Right ventricle myocardium superior (tissue), 1 donor: ENCODE measurements at regions not wholly inside any gene's neighbourhood (a gene's known extent, or its start where the extent isn't known, plus 50 kb on each side); places are given as distances from the start of the nearest gene placed in this dataset.
A peak's percentile ranks its signal among the peaks of the same experiment; 100 is the strongest.
"Not testable (repeated sequence)": the region's sequence is repeated elsewhere in the genome, so short reads cannot be mapped to it uniquely, and the experiment has no call there.

Source experiments
- ATAC-seq: fragments of 200-7000 bp; cut with Tn5 transposase; one replicate; pipeline ENCODE4 v1.9.1; 2020; ENCODE audit warnings: mild to moderate bottlenecking; ENCODE audit not compliant: poor library complexity
- DNase-seq: peaks from one replicate; pipeline ENCODE4 v3.0.0-alpha.2; 2020
- intact Hi-C: fragments of 100-400 bp; cut with DNase I; formaldehyde crosslinking; loops from one replicate; pipeline ENCODE4 v1.11.2; 2022
- donor health status: DM: no; HTN: yes; CAD: no; lungs with severe emphysema.

- intact Hi-C loops, DNase-seq: not testable (repeated sequence)
Measured at GRCh38 chr1:149841597-149842238, 57.6 kb upstream of the BOLA1 start.

DNA sequence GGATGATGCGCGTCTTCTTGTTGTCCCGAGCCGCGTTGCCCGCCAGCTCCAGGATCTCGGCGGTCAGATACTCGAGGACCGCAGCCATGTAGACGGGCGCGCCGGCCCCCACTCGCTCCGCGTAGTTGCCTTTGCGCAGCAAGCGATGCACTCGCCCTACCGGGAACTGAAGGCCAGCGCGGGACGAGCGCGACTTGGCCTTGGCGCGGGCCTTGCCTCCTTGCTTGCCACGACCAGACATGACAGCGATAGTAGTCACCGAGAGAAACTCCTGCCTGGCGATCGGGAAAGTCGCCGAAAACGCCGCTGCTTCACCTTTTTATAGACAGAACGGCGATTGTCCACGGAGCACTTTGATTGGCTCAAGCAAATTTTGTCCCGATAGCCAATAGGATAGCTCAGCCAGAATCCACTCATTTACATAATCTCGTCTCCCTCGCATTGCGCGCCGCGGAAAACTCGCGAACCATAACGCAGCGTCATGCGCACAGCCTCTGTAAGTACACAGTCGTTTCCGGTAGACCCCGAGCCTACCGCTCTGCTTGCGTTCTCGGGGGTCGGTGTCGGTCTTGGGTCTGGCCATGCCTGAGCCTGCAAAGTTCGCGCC is 56.8 kb upstream of the BOLA1 start:
- intact Hi-C loops, DNase-seq: not testable (repeated sequence)
- ATAC-seq, result peak; percentile 89

More at GRCh38 chr1:149841597-149842238, 57.6 kb upstream of the BOLA1 start:
- peak; percentile 75 for ATAC-seq

DNA sequence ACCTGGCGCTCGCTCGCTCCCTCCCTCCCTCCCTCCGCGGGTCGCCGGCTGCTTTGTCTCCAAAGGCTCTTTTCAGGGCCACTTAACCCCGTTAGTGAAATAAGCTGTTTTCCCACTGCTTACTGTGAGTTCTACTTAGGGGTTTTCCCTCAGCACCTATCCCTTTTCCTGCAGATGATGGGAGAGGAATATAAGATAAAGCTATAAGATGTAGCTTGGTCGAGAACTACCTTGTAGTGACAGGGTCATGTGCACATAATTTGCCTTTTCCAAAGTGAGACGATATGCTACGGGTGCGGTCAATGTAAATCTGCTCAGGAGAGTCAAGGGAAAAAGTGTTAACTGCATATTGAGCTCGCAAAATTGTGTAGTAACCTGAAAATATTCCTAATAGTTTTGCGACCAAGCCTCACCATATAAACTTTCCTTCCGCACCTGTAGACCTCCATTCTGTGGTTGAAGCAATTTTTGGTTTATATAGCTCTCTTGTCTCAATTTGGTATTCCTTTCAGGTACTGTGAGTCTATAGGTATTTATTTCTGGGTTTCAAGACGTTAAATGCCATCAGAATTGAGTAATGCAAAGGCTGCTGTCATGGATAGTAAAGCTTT is 55.8 kb upstream of the BOLA1 start:
- DNase-seq, result no peak
- ATAC-seq, result no peak
- intact Hi-C loops, result no loop called here

GRCh38 chr1:149844101-149844500 is 55.3 kb upstream of the BOLA1 start:
- DNase-seq (no peak), ATAC-seq (no peak)
- intact Hi-C loops, result no loop called here

GRCh38 chr1:149844650-149845255 is 54.6 kb upstream of the BOLA1 start:
- ATAC-seq (no peak), DNase-seq (no peak)
- intact Hi-C loops, result no loop called here

- no peak for ATAC-seq
- intact Hi-C loops, result no loop called here
- DNase-seq, result no peak
Measured at GRCh38 chr1:149845416-149845815, 54.0 kb upstream of the BOLA1 start.

- no peak for ATAC-seq
- no peak for DNase-seq
- intact Hi-C loops, result no loop called here
Measured at GRCh38 chr1:149846042-149846441, 53.3 kb upstream of the BOLA1 start.

DNA sequence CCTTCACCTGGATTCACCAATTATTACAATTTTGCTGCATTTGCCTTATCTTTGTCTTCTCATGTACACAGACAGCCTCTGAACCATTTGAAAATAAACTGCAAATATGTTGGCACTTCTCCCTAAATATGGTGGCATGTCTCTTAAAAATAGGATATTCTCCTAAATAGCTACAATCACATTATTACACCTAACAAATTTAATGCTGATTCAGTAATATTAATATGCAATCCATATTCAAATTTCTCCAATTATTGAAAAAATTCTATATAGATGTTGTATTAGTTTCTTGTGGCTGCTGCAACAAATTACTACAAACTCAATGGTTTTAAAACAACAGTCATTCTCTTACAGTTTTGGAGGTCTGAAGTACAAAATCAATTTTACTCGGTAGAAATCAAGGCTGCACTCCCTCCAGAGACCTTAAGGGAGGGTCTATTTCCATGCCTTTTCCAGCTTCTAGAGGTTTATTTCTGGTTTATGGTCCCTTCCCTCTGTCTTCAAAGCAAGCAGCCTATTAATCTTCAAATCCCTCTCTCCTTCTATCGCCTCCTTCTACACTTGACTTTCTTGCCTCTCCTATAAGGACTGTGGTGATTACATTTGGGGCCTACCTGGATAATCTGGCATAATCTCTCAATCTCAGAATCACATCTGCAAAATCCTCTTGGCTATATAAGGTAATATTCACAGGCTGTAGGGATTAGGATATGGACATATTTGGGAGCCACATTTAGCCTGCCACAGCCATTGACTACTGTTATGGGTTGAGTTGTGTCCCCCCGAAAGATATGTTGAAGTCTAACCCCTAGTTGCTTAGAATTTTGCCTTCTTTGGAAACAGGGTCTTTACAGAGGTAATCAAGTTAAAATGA is 52.5 kb upstream of the BOLA1 start:
- intact Hi-C loops, result no loop called here
- ATAC-seq, result no peak
- no peak for DNase-seq

- DNase-seq (no peak), ATAC-seq (no peak)
- intact Hi-C loops, result no loop called here
Measured at GRCh38 chr1:149848340-149849110, 50.8 kb upstream of the BOLA1 start.

- ATAC-seq (no peak), DNase-seq (no peak)
- intact Hi-C loops, result no loop called here
Measured at GRCh38 chr1:149849111-149849946, 50.0 kb upstream of the BOLA1 start.
